ENCODE measurements at regions not wholly inside any gene's neighbourhood (a gene's known extent, or its start where the extent isn't known, plus 50 kb on each side); places are given as distances from the start of the nearest gene placed in this dataset.

DNA sequence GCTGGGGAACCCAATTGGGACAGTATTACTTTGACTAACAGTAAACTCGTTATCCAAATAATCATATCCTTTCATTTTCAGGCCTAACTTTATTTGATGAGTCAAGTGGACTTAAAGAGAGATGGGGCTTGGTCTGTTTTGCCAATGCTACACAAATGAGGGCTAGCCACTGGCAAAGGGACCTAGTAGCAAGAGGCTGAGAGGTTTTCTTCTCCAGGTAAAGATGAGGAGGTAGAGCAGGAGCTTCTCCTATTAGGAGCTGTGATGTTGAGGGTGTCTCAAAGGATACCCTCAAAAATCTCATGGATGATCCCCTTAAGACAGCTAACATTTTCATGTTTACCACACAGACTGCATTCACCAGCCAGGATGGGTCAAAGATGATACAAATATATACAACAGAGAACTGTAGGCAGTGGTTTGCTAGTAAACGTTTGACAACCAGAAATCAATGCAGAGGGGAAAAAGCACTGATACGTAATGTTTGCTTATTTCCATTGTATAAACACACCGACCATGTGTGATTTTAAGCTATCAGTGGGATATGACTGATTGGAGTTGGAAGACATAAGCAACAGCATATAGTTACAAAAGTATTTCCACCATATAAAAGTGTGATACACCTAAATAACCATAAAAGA lies 153.3 kb downstream of the IBTK start:
- TF ChIP-seq, protein P1, sequence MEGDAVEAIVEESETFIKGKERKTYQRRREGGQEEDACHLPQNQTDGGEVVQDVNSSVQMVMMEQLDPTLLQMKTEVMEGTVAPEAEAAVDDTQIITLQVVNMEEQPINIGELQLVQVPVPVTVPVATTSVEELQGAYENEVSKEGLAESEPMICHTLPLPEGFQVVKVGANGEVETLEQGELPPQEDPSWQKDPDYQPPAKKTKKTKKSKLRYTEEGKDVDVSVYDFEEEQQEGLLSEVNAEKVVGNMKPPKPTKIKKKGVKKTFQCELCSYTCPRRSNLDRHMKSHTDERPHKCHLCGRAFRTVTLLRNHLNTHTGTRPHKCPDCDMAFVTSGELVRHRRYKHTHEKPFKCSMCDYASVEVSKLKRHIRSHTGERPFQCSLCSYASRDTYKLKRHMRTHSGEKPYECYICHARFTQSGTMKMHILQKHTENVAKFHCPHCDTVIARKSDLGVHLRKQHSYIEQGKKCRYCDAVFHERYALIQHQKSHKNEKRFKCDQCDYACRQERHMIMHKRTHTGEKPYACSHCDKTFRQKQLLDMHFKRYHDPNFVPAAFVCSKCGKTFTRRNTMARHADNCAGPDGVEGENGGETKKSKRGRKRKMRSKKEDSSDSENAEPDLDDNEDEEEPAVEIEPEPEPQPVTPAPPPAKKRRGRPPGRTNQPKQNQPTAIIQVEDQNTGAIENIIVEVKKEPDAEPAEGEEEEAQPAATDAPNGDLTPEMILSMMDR (IDR thresholded peaks at IDR 0.05) = no peak
- TF ChIP-seq POLR2A (IDR thresholded peaks at IDR 0.05) = no peak
